Gastroesophageal sphincter (tissue), 3 donors: ENCODE measurements at regions not wholly inside any gene's neighbourhood (a gene's known extent, or its start where the extent isn't known, plus 50 kb on each side); places are given as distances from the start of the nearest gene placed in this dataset.

ENCODE experiments used
- POLR2A ChIP-seq, 2 donors: fragments of 450-650 bp; IDR thresholded peaks; one replicate each; pipeline ENCODE4 v1.6.1; 2017; ENCODE audit warnings: antibody characterized with exemption in 2 of 2, mild to moderate bottlenecking in 2 of 2, moderate library complexity in 1 of 2
- TF ChIP-seq, protein P1 (sequence below), 4 experiments: fragments of 200-600 bp in 2 of 4; fragments of 450-650 bp in 2 of 4; sonication (generic) in 1 of 4; IDR thresholded peaks; one replicate each; pipeline ENCODE4 v1.5.1; 2017 to 2019; ENCODE audit warnings: antibody characterized with exemption in 4 of 4, mild to moderate bottlenecking in 2 of 4, moderate library complexity in 2 of 4

DNA sequence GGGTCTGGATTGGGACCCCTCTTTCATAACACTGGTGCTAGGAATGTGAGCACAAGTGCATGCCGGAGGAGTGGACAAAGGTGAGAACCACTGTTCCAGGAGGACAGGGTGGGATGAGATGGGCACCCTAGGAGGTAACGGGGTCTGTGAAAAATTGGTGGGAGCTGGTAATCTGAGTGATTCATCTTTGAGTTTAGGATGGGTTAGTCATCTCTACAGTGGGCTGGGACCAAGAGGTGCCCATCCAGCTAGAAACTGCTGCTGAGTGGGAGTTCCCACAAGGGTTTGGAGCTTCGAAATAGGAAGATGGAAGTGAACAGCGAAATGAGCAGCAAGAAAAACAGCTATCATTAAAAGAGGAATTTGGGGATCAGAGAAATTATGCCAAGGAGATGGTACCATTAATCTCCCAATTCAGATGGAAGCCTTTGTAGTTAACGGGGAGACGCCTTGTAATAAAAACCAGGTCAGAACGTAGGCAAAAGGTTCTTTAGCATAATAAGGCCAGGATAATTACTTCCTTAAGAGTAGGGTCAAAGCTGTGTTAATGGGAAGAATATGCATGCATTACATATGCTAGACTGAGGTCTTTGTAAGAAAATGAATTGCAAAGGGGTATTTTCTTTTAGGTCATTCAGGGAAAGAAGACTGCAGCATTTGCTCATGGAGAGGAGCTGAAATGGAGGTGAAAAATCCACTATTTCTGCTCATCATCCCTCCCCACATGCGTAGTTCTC is 55.5 kb downstream of the OLFML3 start:
- no peak for TF ChIP-seq POLR2A (IDR thresholded peaks at IDR 0.05)
- TF ChIP-seq, protein P1, sequence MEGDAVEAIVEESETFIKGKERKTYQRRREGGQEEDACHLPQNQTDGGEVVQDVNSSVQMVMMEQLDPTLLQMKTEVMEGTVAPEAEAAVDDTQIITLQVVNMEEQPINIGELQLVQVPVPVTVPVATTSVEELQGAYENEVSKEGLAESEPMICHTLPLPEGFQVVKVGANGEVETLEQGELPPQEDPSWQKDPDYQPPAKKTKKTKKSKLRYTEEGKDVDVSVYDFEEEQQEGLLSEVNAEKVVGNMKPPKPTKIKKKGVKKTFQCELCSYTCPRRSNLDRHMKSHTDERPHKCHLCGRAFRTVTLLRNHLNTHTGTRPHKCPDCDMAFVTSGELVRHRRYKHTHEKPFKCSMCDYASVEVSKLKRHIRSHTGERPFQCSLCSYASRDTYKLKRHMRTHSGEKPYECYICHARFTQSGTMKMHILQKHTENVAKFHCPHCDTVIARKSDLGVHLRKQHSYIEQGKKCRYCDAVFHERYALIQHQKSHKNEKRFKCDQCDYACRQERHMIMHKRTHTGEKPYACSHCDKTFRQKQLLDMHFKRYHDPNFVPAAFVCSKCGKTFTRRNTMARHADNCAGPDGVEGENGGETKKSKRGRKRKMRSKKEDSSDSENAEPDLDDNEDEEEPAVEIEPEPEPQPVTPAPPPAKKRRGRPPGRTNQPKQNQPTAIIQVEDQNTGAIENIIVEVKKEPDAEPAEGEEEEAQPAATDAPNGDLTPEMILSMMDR (IDR thresholded peaks at IDR 0.05), result no peak
